Mammary epithelial cell (primary cell): ENCODE measurements at regions not wholly inside any gene's neighbourhood (a gene's known extent, or its start where the extent isn't known, plus 50 kb on each side); places are given as distances from the start of the nearest gene placed in this dataset.

ENCODE experiments used
- CTCF ChIP-seq, 2 donors: IDR thresholded peaks in 1 of 2; conservative IDR thresholded peaks in 1 of 2; 2 replicates each; pipeline ENCODE4 v1.5.1; 2011 to 2012; ENCODE audit warnings: inconsistent platforms in 2 of 2, low read length in 2 of 2, mild to moderate bottlenecking in 2 of 2, control low read depth in 1 of 2, low read depth in 1 of 2; ENCODE audit not compliant: insufficient read depth in 1 of 2; ENCODE audit errors: extremely low read depth in 1 of 2
- EZH2 ChIP-seq: IDR thresholded peaks from 2 replicates; pipeline ENCODE4 v1.6.1; 2012; ENCODE audit warnings: low read length, inconsistent platforms, borderline replicate concordance

DNA sequence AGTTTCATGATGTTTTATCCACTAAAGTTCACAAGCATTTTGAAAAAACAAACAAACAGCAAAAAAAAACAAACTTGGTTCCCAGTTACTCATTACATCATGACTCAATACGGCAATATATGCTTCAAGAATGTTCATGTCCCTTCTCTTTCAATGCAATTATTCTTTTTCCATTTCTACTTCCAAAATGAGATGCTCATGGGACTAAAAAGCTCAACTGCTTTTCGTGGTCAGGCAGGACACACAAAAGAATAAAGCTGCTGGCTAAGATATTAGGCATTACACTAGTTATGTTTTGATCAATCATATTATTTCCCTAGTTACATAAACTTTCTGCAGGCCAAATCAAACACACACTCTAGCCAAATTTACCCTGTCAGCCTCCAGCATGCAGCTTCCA, 301.3 kb downstream of the EPHA4 start:
- TF ChIP-seq CTCF (conservative IDR thresholded peaks at IDR 0.05 in 1 of 2, IDR thresholded peaks at IDR 0.05 in 1 of 2; ENCODE audit: extremely low read depth in 1 of 2, insufficient read depth in 1 of 2, low read depth in 1 of 2, low read length in 2 of 2) (no peak), EZH2 (no peak)
